Tibial nerve (tissue), 4 donors: ENCODE measurements at regions not wholly inside any gene's neighbourhood (a gene's known extent, or its start where the extent isn't known, plus 50 kb on each side); places are given as distances from the start of the nearest gene placed in this dataset.

Source experiments
- DNase-seq, 2 donors: peaks; one replicate each; pipeline ENCODE4 v3.0.0-alpha.2; 2019; ENCODE audit warnings: low spot score in 2 of 2
- H3K27ac ChIP-seq, 4 donors: fragments of 200-600 bp; sonication (generic) in 3 of 4; one replicate each; pipeline ENCODE4 v1.5.1; 2017 to 2019; ENCODE audit warnings: mild to moderate bottlenecking in 1 of 4
- H3K27me3 ChIP-seq, 2 donors: fragments of 200-600 bp; sonication (generic) in 1 of 2; one replicate each; pipeline versions ENCODE4 v1.5.1 to v1.6.0; 2017 to 2019
- H3K36me3 ChIP-seq, 3 donors: fragments of 200-600 bp; sonication (generic); one replicate each; pipeline ENCODE4 v1.5.1; 2018 to 2019
- H3K4me1 ChIP-seq, 4 donors: fragments of 200-600 bp; sonication (generic) in 3 of 4; one replicate each; pipeline ENCODE4 v1.5.1; 2017 to 2019
- H3K4me3 ChIP-seq, 4 donors: fragments of 200-600 bp; sonication (generic) in 3 of 4; one replicate each; pipeline ENCODE4 v1.5.1; 2017 to 2019; ENCODE audit warnings: mild to moderate bottlenecking in 1 of 4, moderate library complexity in 1 of 4
- H3K9me3 ChIP-seq, 4 donors: fragments of 200-600 bp; sonication (generic) in 3 of 4; one replicate each; pipeline ENCODE4 v1.5.1; 2017 to 2019
- EP300 ChIP-seq, 2 donors: sonication (generic); formaldehyde crosslinking; IDR thresholded peaks; one replicate each; pipeline ENCODE4 v1.6.1; 2017; ENCODE audit warnings: antibody characterized with exemption in 2 of 2, mild to moderate bottlenecking in 1 of 2
- POLR2A ChIP-seq, 2 donors: fragments of 450-650 bp; IDR thresholded peaks; one replicate each; pipeline ENCODE4 v1.6.1; 2017; ENCODE audit warnings: antibody characterized with exemption in 2 of 2, mild to moderate bottlenecking in 2 of 2, moderate library complexity in 2 of 2
- WGBS, 2 donors: methylation state at CpG; one replicate each; pipeline ENCODE4 v1.1.5; 2018; 5-methylcytosine and 5-hydroxymethylcytosine counted together
- TF ChIP-seq, protein P1 (sequence below), 5 experiments: fragments of 200-600 bp in 3 of 5; fragments of 450-650 bp in 2 of 5; sonication (generic) in 3 of 5; IDR thresholded peaks; one replicate each; pipeline ENCODE4 v1.5.1; 2016 to 2019; ENCODE audit warnings: antibody characterized with exemption in 5 of 5, mild to moderate bottlenecking in 3 of 5, moderate library complexity in 2 of 5

GRCh38 chr18:73414598-73414997, 546.8 kb upstream of the NETO1 start:
- no peaks in the 10 kb centered on the region for H3K4me1 ChIP-seq
- DNase-seq: no peak
- TF ChIP-seq, protein P1, sequence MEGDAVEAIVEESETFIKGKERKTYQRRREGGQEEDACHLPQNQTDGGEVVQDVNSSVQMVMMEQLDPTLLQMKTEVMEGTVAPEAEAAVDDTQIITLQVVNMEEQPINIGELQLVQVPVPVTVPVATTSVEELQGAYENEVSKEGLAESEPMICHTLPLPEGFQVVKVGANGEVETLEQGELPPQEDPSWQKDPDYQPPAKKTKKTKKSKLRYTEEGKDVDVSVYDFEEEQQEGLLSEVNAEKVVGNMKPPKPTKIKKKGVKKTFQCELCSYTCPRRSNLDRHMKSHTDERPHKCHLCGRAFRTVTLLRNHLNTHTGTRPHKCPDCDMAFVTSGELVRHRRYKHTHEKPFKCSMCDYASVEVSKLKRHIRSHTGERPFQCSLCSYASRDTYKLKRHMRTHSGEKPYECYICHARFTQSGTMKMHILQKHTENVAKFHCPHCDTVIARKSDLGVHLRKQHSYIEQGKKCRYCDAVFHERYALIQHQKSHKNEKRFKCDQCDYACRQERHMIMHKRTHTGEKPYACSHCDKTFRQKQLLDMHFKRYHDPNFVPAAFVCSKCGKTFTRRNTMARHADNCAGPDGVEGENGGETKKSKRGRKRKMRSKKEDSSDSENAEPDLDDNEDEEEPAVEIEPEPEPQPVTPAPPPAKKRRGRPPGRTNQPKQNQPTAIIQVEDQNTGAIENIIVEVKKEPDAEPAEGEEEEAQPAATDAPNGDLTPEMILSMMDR (IDR thresholded peaks at IDR 0.05): no peak
- no peak overlapping the region for H3K27ac ChIP-seq
- H3K4me3 ChIP-seq: no peak overlapping the region
- no peaks in the 10 kb centered on the region for H3K27me3 ChIP-seq
- peaks cover 0 to 7% (median 0%) of the 10 kb centered on the region in 4 donors for H3K9me3 ChIP-seq
- 79 to 82% methylated on average over 4 of the region's 4 CpGs for WGBS, 2 donors
- no peaks in the 10 kb centered on the region for H3K36me3 ChIP-seq

DNA sequence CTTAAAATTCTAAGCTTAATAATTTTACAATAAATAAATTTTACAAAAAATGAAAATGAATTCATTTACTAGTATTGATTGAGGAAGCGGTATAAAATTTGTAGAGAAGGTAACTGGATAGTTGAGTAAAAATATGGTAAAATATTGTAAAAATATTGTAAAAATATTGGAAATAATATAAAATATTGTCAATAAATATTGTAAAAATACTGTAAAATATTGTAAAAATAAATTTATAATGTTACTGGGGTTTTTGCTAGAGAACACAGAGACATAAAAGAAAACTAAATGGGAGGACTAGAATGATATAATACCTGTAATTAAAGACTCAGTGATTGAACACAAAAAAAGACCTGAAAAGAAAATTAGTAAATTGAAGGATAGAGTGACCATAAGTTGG, 546.3 kb upstream of the NETO1 start:
- H3K27ac ChIP-seq: no peak overlapping the region
- TF ChIP-seq EP300 (IDR thresholded peaks at IDR 0.05) (no peak), POLR2A (IDR thresholded peaks at IDR 0.05) (no peak)
- TF ChIP-seq, protein P1 (IDR thresholded peaks at IDR 0.05): no peak
- no peak for DNase-seq
- H3K9me3 ChIP-seq: peaks cover 0 to 7% (median 0%) of the 10 kb centered on the region in 4 donors
- 98 to 100% methylated on average over 1 of the region's 1 CpG for WGBS, 2 donors
- H3K4me3 ChIP-seq: no peak overlapping the region
- H3K36me3 ChIP-seq: no peaks in the 10 kb centered on the region
- no peaks in the 10 kb centered on the region for H3K27me3 ChIP-seq
- no peaks in the 10 kb centered on the region for H3K4me1 ChIP-seq

- WGBS, 2 donors: 56 to 65% methylated on average over 4 of the region's 4 CpGs
- H3K9me3 ChIP-seq: no peaks in the 10 kb centered on the region
These were observed 541.5 kb upstream of the NETO1 start for GRCh38 chr18:73409242-73409641.

DNA sequence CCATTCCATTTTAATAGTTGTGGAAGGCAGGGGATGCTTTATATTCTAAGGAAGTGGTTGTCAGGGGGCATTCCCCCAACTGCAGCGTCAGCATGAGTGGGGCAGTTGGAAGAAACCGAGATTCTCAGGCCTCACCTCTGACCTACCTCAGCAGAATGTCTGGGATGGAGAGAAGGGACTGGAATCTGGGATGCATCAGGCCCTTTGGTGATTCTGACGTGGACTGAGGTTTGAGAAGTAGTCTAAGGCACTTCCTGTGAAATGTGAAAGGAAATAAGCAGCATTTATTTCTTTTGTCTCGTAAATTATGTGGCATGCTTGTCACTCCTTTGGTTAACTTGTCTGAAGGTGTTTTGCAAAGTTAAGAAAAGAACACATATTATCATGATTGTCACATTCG, 540.7 kb upstream of the NETO1 start:
- DNase-seq: no peak
- Histone ChIP-seq H3K36me3 (no peaks in the 10 kb centered on the region), H3K27ac (no peak overlapping the region), H3K27me3 (no peaks in the 10 kb centered on the region), H3K9me3 (no peaks in the 10 kb centered on the region), H3K4me1 (no peaks in the 10 kb centered on the region), H3K4me3 (no peak overlapping the region)
- WGBS, 2 donors: 49 to 50% methylated on average over 5 of the region's 5 CpGs
- TF ChIP-seq, protein P1 (IDR thresholded peaks at IDR 0.05): no peak
- no peak for TF ChIP-seq POLR2A (IDR thresholded peaks at IDR 0.05)
- TF ChIP-seq EP300 (IDR thresholded peaks at IDR 0.05): no peak

More at GRCh38 chr18:73409242-73409641, 541.5 kb upstream of the NETO1 start:
- Histone ChIP-seq H3K36me3 (no peaks in the 10 kb centered on the region), H3K4me3 (no peak overlapping the region), H3K27me3 (no peaks in the 10 kb centered on the region), H3K27ac (no peak overlapping the region), H3K4me1 (no peaks in the 10 kb centered on the region)
- TF ChIP-seq EP300 (IDR thresholded peaks at IDR 0.05): no peak
- TF ChIP-seq, protein P1 (IDR thresholded peaks at IDR 0.05): no peak
- no peak for TF ChIP-seq POLR2A (IDR thresholded peaks at IDR 0.05)
- DNase-seq: no peak

DNA sequence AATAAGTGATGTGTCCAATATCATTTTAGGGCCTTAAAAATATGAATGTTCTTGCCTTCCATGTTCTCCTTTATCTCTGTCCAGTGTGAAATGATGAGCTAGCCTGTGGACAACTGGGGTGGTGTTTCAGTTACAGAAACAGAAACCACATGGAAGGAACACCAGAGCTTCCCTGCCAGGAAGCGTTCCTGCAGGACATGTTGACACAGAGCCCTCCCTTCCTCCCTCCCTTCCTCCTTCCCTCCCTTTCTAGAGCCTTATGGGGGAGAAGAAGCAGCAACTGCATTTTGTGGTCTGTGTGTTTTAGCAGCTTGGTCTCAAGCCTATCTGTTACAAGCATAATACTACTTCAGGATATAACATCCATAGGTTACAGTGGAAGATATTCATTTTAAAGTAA, 539.7 kb upstream of the NETO1 start:
- Histone ChIP-seq H3K36me3 (no peaks in the 10 kb centered on the region), H3K9me3 (no peaks in the 10 kb centered on the region), H3K4me3 (no peak overlapping the region), H3K27ac (no peak overlapping the region), H3K4me1 (no peaks in the 10 kb centered on the region), H3K27me3 (no peaks in the 10 kb centered on the region)
- WGBS, 2 donors: 17 to 33% methylated on average over 1 of the region's 1 CpG
- TF ChIP-seq EP300 (IDR thresholded peaks at IDR 0.05) (no peak), POLR2A (IDR thresholded peaks at IDR 0.05) (no peak)
- TF ChIP-seq, protein P1 (IDR thresholded peaks at IDR 0.05): no peak
- DNase-seq: no peak
